ENCODE measurements at regions not wholly inside any gene's neighbourhood (a gene's known extent, or its start where the extent isn't known, plus 50 kb on each side); places are given as distances from the start of the nearest gene placed in this dataset.

GRCh38 chr4:87901422-87901992 is 68.7 kb downstream of the MEPE start:
- no peak overlapping the region for H3K27ac Mint-ChIP-seq (ENCODE audit: unreplicated experiment)
- H3K36me3 ChIP-seq (ENCODE audit: insufficient read depth, low read length) = no peaks in the 10 kb centered on the region
- no peaks in the 10 kb centered on the region for H3K27me3 ChIP-seq (ENCODE audit: insufficient read depth, low read length)
- H2AFZ ChIP-seq (ENCODE audit: low read depth, low read length) = no peak overlapping the region
- no peaks in the 10 kb centered on the region for H3K79me2 ChIP-seq (ENCODE audit: insufficient read depth, low read length)
- DNase-seq (ENCODE audit: low read depth) = no peak
- H3K36me3 Mint-ChIP-seq (ENCODE audit: low read depth, unreplicated experiment) = no peaks in the 10 kb centered on the region
- no peak for FAIRE-seq
- H4K20me1 ChIP-seq (ENCODE audit: insufficient read depth, low read length) = no peaks in the 10 kb centered on the region
- H3K4me3 Mint-ChIP-seq (ENCODE audit: unreplicated experiment) = no peak overlapping the region
- H3K27ac ChIP-seq (ENCODE audit: low read depth, low read length) = no peak overlapping the region
- TF ChIP-seq CTCF (IDR thresholded peaks at IDR 0.05; ENCODE audit: insufficient read depth, low read depth, low read length) (no peak), EZH2 (IDR thresholded peaks at IDR 0.05; ENCODE audit: insufficient read depth, low read length) (no peak)
- H3K4me2 ChIP-seq (ENCODE audit: low read length) = no peak overlapping the region
- H3K27me3 Mint-ChIP-seq (ENCODE audit: low read depth, unreplicated experiment) = no peaks in the 10 kb centered on the region
- H3K9me3 Mint-ChIP-seq (ENCODE audit: unreplicated experiment) = no peaks in the 10 kb centered on the region
- peaks cover 25% of the 10 kb centered on the region for H3K4me1 Mint-ChIP-seq (ENCODE audit: low read depth, unreplicated experiment)
- no peaks in the 10 kb centered on the region for H3K9me3 ChIP-seq (ENCODE audit: insufficient read depth, low read depth, low read length)
- H3K4me3 ChIP-seq (ENCODE audit: insufficient read depth, low read depth, low read length) = no peak overlapping the region
- H3K4me1 ChIP-seq (ENCODE audit: insufficient read depth, low read length) = peaks cover 7% of the 10 kb centered on the region
- H3K9ac ChIP-seq (ENCODE audit: low read length) = no peak overlapping the region

- Histone ChIP-seq H3K4me1 (ENCODE audit: insufficient read depth, low read length) (no peaks in the 10 kb centered on the region), H3K9ac (ENCODE audit: low read length) (no peak overlapping the region), H3K4me2 (ENCODE audit: low read length) (no peak overlapping the region), H4K20me1 (ENCODE audit: insufficient read depth, low read length) (no peaks in the 10 kb centered on the region), H3K4me3 (ENCODE audit: insufficient read depth, low read depth, low read length) (no peak overlapping the region), H3K36me3 (ENCODE audit: insufficient read depth, low read length) (no peaks in the 10 kb centered on the region), H3K79me2 (ENCODE audit: insufficient read depth, low read length) (no peaks in the 10 kb centered on the region), H3K9me3 (ENCODE audit: insufficient read depth, low read depth, low read length) (no peaks in the 10 kb centered on the region), H3K27ac (ENCODE audit: low read depth, low read length) (no peak overlapping the region), H3K27me3 (ENCODE audit: insufficient read depth, low read length) (no peaks in the 10 kb centered on the region), H2AFZ (ENCODE audit: low read depth, low read length) (no peak overlapping the region)
- H3K4me1 Mint-ChIP-seq (ENCODE audit: low read depth, unreplicated experiment) = peaks cover 13% of the 10 kb centered on the region
- no peak for TF ChIP-seq CTCF (IDR thresholded peaks at IDR 0.05; ENCODE audit: insufficient read depth, low read depth, low read length)
- TF ChIP-seq EZH2 (IDR thresholded peaks at IDR 0.05; ENCODE audit: insufficient read depth, low read length) = no peak
- FAIRE-seq (no peak), DNase-seq (ENCODE audit: low read depth) (no peak)
- H3K27ac Mint-ChIP-seq (ENCODE audit: unreplicated experiment) = no peak overlapping the region
- H3K36me3 Mint-ChIP-seq (ENCODE audit: low read depth, unreplicated experiment) = no peaks in the 10 kb centered on the region
- no peak overlapping the region for H3K4me3 Mint-ChIP-seq (ENCODE audit: unreplicated experiment)
- no peaks in the 10 kb centered on the region for H3K9me3 Mint-ChIP-seq (ENCODE audit: unreplicated experiment)
- no peaks in the 10 kb centered on the region for H3K27me3 Mint-ChIP-seq (ENCODE audit: low read depth, unreplicated experiment)
Observed at GRCh38 chr4:87904639-87905160, 70.8 kb upstream of the SPP1 start.

- Mint-ChIP-seq H3K27me3 (ENCODE audit: low read depth, unreplicated experiment) (no peaks in the 10 kb centered on the region), H3K4me3 (ENCODE audit: unreplicated experiment) (no peak overlapping the region), H3K9me3 (ENCODE audit: unreplicated experiment) (no peaks in the 10 kb centered on the region), H3K27ac (ENCODE audit: unreplicated experiment) (no peak overlapping the region), H3K4me1 (ENCODE audit: low read depth, unreplicated experiment) (peaks cover 27% of the 10 kb centered on the region), H3K36me3 (ENCODE audit: low read depth, unreplicated experiment) (no peaks in the 10 kb centered on the region)
- no peak for FAIRE-seq
- H3K4me1 ChIP-seq (ENCODE audit: insufficient read depth, low read length) = no peaks in the 10 kb centered on the region
- no peak overlapping the region for H2AFZ ChIP-seq (ENCODE audit: low read depth, low read length)
- no peaks in the 10 kb centered on the region for H3K27me3 ChIP-seq (ENCODE audit: insufficient read depth, low read length)
- H3K79me2 ChIP-seq (ENCODE audit: insufficient read depth, low read length) = no peaks in the 10 kb centered on the region
- no peak overlapping the region for H3K9ac ChIP-seq (ENCODE audit: low read length)
- H3K9me3 ChIP-seq (ENCODE audit: insufficient read depth, low read depth, low read length) = no peaks in the 10 kb centered on the region
- no peak overlapping the region for H3K27ac ChIP-seq (ENCODE audit: low read depth, low read length)
- DNase-seq (ENCODE audit: low read depth) = no peak
- H4K20me1 ChIP-seq (ENCODE audit: insufficient read depth, low read length) = no peaks in the 10 kb centered on the region
- no peak overlapping the region for H3K4me3 ChIP-seq (ENCODE audit: insufficient read depth, low read depth, low read length)
- TF ChIP-seq CTCF (IDR thresholded peaks at IDR 0.05; ENCODE audit: insufficient read depth, low read depth, low read length) (no peak), EZH2 (IDR thresholded peaks at IDR 0.05; ENCODE audit: insufficient read depth, low read length) (no peak)
- H3K4me2 ChIP-seq (ENCODE audit: low read length) = no peak overlapping the region
- H3K36me3 ChIP-seq (ENCODE audit: insufficient read depth, low read length) = no peaks in the 10 kb centered on the region
Observed at GRCh38 chr4:87908336-87908735, 67.2 kb upstream of the SPP1 start.

Measured in astrocyte (in vitro differentiated cells and primary cell).